ENCODE measurements at regions not wholly inside any gene's neighbourhood (a gene's known extent, or its start where the extent isn't known, plus 50 kb on each side); places are given as distances from the start of the nearest gene placed in this dataset.

GRCh38 chr15:39431376-39431775, 149.5 kb upstream of the THBS1 start:
- CTCF ChIA-PET, result no interaction called here
- Mint-ChIP-seq H3K27me3 (ENCODE audit: low read depth) (peaks cover 3% of the 10 kb centered on the region; the same call in 1 of the 2 replicates), H3K4me1 (peaks cover 32% of the 10 kb centered on the region), H3K27ac (no peak overlapping the region), H3K9me3 (peaks cover 4% of the 10 kb centered on the region; the same call in 1 of the 2 replicates), H3K4me3 (no peak overlapping the region), H3K36me3 (no peaks in the 10 kb centered on the region)
- TF ChIP-seq ETV6 (CRISPR knock-in tag; IDR thresholded peaks at IDR 0.05), result no peak
- TF ChIP-seq RORB (CRISPR knock-in tag; IDR thresholded peaks at IDR 0.05), result no peak
- DNase-seq (ENCODE audit: low spot score), result no peak
- POLR2A ChIA-PET, result no interaction called here
- no peak for ATAC-seq

GRCh38 chr15:39432026-39432425, 148.9 kb upstream of the THBS1 start:
- peaks cover 3% of the 10 kb centered on the region; the same call in 1 of the 2 replicates for H3K27me3 Mint-ChIP-seq (ENCODE audit: low read depth)
- DNase-seq (ENCODE audit: low spot score) (no peak), ATAC-seq (no peak)
- peaks cover 9% of the 10 kb centered on the region for H3K9me3 Mint-ChIP-seq
- ChIA-PET CTCF (no interaction called here), POLR2A (no interaction called here)
- H3K4me1 Mint-ChIP-seq, result peaks cover 32% of the 10 kb centered on the region
- H3K4me3 Mint-ChIP-seq, result no peak overlapping the region
- H3K36me3 Mint-ChIP-seq, result no peaks in the 10 kb centered on the region
- no peak overlapping the region for H3K27ac Mint-ChIP-seq
- TF ChIP-seq CREB1 (CRISPR knock-in tag; IDR thresholded peaks at IDR 0.05) (no peak), FOXJ3 (CRISPR knock-in tag; IDR thresholded peaks at IDR 0.05; ENCODE audit: borderline replicate concordance) (no peak), CREM (CRISPR knock-in tag; IDR thresholded peaks at IDR 0.05) (no peak), SMAD4 (CRISPR knock-in tag; IDR thresholded peaks at IDR 0.05) (no peak), ZNF232 (CRISPR knock-in tag; IDR thresholded peaks at IDR 0.05) (no peak), ATF6 (CRISPR knock-in tag; IDR thresholded peaks at IDR 0.05) (no peak)

- POLR2A ChIA-PET, result no interaction called here
- H3K27ac Mint-ChIP-seq, result no peak overlapping the region
- no peaks in the 10 kb centered on the region for H3K36me3 Mint-ChIP-seq
- H3K9me3 Mint-ChIP-seq, result peaks cover 12% of the 10 kb centered on the region
- no peak for ATAC-seq
- CTCF ChIA-PET, result no interaction called here
- peaks cover 3% of the 10 kb centered on the region; the same call in 1 of the 2 replicates for H3K27me3 Mint-ChIP-seq (ENCODE audit: low read depth)
- H3K4me3 Mint-ChIP-seq, result no peak overlapping the region
- TF ChIP-seq USF1 (CRISPR knock-in tag; IDR thresholded peaks at IDR 0.05), result no peak
- TF ChIP-seq PRRX2 (CRISPR knock-in tag; IDR thresholded peaks at IDR 0.05), result no peak
- TF ChIP-seq CBFB (CRISPR knock-in tag; IDR thresholded peaks at IDR 0.05; ENCODE audit: low read depth), result no peak
- no peak for TF ChIP-seq ZBTB43 (CRISPR knock-in tag; IDR thresholded peaks at IDR 0.05)
- no peak for TF ChIP-seq TEAD4 (CRISPR knock-in tag; IDR thresholded peaks at IDR 0.05)
- no peak for TF ChIP-seq ZNF396 (CRISPR knock-in tag; IDR thresholded peaks at IDR 0.05; ENCODE audit: borderline replicate concordance)
- no peak for TF ChIP-seq TEAD1 (CRISPR knock-in tag; IDR thresholded peaks at IDR 0.05)
- no peak for TF ChIP-seq ETV6 (CRISPR knock-in tag; IDR thresholded peaks at IDR 0.05)
- no peak for TF ChIP-seq FOXP4 (CRISPR knock-in tag; IDR thresholded peaks at IDR 0.05)
- TF ChIP-seq RORB (CRISPR knock-in tag; IDR thresholded peaks at IDR 0.05), result no peak
- no peak for TF ChIP-seq JUN (CRISPR knock-in tag; IDR thresholded peaks at IDR 0.05)
- TF ChIP-seq ZNF232 (CRISPR knock-in tag; IDR thresholded peaks at IDR 0.05), result no peak
- no peak for TF ChIP-seq SP1 (CRISPR knock-in tag; conservative IDR thresholded peaks at IDR 0.05)
- no peak for TF ChIP-seq FOXK1 (CRISPR knock-in tag; IDR thresholded peaks at IDR 0.05)
- TF ChIP-seq ZNF532 (CRISPR knock-in tag; IDR thresholded peaks at IDR 0.05; ENCODE audit: borderline replicate concordance), result no peak
- TF ChIP-seq ATF2 (CRISPR knock-in tag; IDR thresholded peaks at IDR 0.05; ENCODE audit: borderline replicate concordance, low read depth), result no peak
- TF ChIP-seq SMAD4 (CRISPR knock-in tag; IDR thresholded peaks at IDR 0.05), result no peak
- no peak for DNase-seq (ENCODE audit: low spot score)
- H3K4me1 Mint-ChIP-seq, result peaks cover 32% of the 10 kb centered on the region
These were observed 147.9 kb upstream of the THBS1 start for GRCh38 chr15:39432912-39433348.
